Omental fat pad (tissue), 3 donors: ENCODE measurements at regions not wholly inside any gene's neighbourhood (a gene's known extent, or its start where the extent isn't known, plus 50 kb on each side); places are given as distances from the start of the nearest gene placed in this dataset. TPM values are rescaled to one million over a fixed set of nuclear protein-coding genes. Genes with fewer than 3 reads are reported as not detected.

ENCODE experiments used
- ATAC-seq: fragments of 150-250 bp; one replicate; pipeline ENCODE4 v1.9.1; 2016; ENCODE audit warnings: mild to moderate bottlenecking, moderate library complexity; ENCODE audit not compliant: low FRiP score
- DNase-seq: peaks from one replicate; pipeline ENCODE4 v3.0.0-alpha.2; 2019; ENCODE audit warnings: low spot score
- small RNA-seq: library from RNA; depleted of rRNA; stranded (forward); fragments of <200 nt; gene quantifications from one replicate; pipeline ENCODE3, GENCODE V24; 2016
- TF ChIP-seq, protein P1 (sequence below), 3 donors: fragments of 450-650 bp; IDR thresholded peaks; one replicate each; pipeline ENCODE4 v1.5.1; 2016 to 2017; ENCODE audit warnings: antibody characterized with exemption in 3 of 3, mild to moderate bottlenecking in 3 of 3, moderate library complexity in 2 of 3

DNA sequence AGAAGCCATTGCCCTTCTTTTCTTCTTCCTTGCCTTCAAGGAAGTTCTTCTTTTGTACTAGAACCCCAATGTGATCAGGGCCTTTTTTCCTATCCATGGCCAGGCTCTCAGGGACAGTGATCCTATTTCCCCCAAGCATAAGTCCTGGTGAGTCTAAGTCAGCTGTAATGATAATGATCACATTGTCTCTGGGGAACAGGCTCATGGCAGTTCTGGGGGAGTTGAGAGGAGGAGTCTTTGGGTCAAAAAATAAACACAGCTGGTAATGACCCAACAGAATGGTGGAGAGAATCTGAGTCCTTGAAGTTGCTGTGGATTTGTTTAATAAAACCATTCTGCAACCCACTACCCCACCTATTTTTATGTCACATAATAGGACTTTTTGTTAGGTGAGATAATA is 96.6 kb downstream of the SOCS6 start:
- TF ChIP-seq, protein P1, sequence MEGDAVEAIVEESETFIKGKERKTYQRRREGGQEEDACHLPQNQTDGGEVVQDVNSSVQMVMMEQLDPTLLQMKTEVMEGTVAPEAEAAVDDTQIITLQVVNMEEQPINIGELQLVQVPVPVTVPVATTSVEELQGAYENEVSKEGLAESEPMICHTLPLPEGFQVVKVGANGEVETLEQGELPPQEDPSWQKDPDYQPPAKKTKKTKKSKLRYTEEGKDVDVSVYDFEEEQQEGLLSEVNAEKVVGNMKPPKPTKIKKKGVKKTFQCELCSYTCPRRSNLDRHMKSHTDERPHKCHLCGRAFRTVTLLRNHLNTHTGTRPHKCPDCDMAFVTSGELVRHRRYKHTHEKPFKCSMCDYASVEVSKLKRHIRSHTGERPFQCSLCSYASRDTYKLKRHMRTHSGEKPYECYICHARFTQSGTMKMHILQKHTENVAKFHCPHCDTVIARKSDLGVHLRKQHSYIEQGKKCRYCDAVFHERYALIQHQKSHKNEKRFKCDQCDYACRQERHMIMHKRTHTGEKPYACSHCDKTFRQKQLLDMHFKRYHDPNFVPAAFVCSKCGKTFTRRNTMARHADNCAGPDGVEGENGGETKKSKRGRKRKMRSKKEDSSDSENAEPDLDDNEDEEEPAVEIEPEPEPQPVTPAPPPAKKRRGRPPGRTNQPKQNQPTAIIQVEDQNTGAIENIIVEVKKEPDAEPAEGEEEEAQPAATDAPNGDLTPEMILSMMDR (IDR thresholded peaks at IDR 0.05): no peak
- ATAC-seq (no peak), DNase-seq (no peak)

DNA sequence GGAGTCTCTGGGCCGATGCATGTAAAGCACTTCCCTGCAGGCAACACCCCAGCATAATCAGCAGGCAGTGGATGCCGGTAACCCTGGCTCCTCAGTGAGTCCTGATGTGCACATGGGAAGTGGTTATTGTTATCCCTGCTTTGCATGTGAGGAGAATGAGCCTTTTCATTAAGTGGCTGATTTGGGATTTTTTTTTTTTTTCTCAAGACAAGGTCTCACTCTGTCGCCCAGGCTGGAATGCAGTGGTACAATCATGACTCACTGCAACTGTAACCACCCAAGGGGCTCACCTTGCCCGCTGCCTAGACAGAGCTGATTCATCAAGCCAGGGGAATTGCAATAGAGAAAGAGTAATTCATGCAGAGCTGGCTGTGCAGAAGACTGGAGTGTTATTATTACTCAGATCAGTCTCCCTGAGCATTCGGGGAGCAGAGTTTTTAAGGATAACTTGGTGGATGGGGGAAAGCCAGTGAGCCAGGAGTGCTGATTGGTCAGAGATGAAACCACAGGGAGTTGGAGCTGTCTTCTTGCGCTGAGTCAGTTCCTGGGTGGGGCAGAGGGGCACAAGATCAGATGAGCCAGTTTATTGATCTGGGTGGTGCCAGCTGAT is 95.4 kb downstream of the SOCS6 start:
- ATAC-seq (no peak), DNase-seq (no peak)
- TF ChIP-seq, protein P1 (IDR thresholded peaks at IDR 0.05): no peak

DNA sequence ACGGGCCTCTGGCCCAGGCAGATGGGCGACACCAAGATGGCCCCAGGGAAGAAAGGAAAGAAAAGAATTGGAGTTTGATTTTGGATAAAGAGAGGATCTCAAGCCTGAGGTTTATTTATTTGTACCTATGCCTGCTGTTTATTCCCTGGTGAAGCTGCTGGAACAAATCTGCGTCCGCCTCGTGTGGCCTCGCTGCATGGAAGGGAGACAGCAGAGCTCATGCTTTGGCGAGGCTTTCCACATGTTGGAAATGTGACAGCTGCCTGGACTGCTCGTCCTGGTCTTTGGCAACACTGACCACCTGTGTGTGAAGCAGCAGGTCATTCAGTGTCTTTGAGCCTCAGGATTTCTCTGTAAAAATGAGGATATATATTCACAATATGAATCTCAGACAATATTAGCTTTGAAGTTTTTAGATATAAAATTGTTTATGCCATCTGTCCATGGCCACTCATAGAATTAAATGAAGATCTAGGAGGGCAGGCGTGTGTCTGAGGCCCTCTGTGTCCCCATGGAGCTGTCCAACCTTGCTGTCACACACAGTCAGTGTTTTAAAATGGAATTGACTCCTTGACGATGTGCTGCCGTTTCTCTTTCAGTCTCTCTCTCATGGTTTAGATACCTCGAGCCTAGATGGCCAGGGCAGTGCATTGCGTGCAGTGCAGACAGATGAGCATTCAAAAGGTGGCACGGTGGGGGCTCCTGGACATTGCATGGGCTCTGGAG is 94.3 kb downstream of the SOCS6 start:
- TF ChIP-seq, protein P1 (IDR thresholded peaks at IDR 0.05): no peak
- DNase-seq: no peak
- no peak for ATAC-seq

DNA sequence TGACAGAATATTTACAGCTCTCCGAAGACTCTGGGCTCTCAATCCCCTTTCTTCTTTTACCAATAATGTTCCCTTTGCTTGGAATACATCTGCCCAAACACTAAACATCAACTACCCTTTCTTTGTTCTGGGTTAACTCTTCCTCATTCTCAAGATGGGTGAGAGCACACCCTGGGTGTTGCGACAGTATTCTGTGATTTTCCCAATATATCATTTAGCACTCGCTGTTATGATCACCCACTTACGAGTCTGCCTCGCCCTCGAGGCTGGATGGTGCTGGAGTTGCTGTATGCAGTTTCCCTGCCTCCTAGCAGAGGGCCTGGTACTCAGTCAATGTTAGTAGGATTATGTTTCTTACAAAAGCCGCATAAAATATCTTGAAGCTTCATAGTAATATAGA is 93.2 kb downstream of the SOCS6 start:
- DNase-seq (no peak), ATAC-seq (no peak)
- TF ChIP-seq, protein P1 (IDR thresholded peaks at IDR 0.05): no peak

DNA sequence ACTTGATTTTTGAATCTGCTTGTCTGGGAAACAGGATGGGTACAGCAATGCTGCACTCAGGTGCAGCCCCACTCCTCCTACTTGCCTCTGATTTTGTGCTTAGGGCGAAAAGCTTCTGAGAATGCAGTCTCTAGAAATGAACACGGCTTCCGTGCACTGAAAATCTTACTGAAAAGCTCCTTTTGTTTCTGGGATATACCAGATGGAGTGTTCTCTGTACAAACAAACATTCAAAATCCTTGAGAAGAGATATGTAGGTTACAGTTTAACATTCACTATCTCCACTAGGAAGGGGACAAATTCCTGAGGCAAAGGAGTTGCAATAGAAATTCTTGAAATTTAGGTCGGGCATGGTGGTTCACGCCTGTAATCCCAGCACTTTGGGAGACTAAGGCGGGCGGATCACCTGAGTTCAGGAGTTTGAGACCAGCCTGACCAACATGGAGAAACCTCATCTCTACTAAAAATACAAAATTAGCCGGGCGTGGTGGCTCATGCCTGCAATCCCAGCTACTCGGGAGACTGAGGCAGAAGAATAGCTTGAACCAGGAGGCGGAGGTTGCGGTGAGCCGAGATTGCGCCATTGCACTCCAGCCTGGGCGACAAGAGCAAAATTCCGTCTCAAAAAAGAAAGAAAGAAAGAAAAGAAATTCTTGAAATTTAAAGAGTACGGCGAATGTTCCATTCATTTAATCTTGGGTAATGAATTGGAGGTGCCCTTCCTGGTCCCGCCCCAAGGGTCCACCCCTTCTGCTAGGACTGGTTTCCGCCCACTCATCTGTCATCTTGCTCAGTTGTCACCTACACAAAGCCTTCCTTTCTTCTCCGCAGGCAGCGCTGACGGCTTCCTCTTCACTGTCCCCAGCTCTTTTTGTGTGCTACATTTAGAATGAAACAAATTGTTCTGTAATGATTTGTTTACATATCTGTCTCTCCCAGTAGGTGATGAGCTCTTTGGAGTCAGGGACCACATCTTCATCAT is 92.4 kb downstream of the SOCS6 start:
- no peak for DNase-seq
- TF ChIP-seq, protein P1 (IDR thresholded peaks at IDR 0.05): no peak
- ATAC-seq: no peak

Small RNAs in the stretch of these regions (small RNA-seq; reads per million reads assigned to genes)
- not detected for gene RN7SL795P
